RWPE2 (cell line): ENCODE measurements at regions not wholly inside any gene's neighbourhood (a gene's known extent, or its start where the extent isn't known, plus 50 kb on each side); places are given as distances from the start of the nearest gene placed in this dataset.

Experiments
- ATAC-seq: fragments of 200-7000 bp; cut with Tn5 transposase; 3 replicates; pipeline ENCODE4 v1.9.1; 2021; ENCODE audit warnings: low read depth
- DNase-seq: peaks from one replicate; pipeline ENCODE4 v3.0.0-alpha.2; 2020; ENCODE audit warnings: low spot score
- H3K27ac ChIP-seq: fragments of 450-650 bp; 2 replicates; pipeline ENCODE4 v1.5.1; 2017; ENCODE audit warnings: mild to moderate bottlenecking; ENCODE audit not compliant: poor library complexity, severe bottlenecking
- H3K27me3 ChIP-seq: fragments of 250-450 bp; sonication (Bioruptor Pico); 2 replicates; pipeline ENCODE4 v1.5.1; 2021; ENCODE audit warnings: mild to moderate bottlenecking, moderate library complexity; ENCODE audit not compliant: insufficient read depth, poor library complexity, severe bottlenecking
- H3K36me3 ChIP-seq: fragments of 250-450 bp; sonication (Bioruptor Pico); 2 replicates; pipeline ENCODE4 v1.5.1; 2020; ENCODE audit warnings: low read depth, mild to moderate bottlenecking, moderate library complexity
- H3K4me1 ChIP-seq: fragments of 250-450 bp; sonication (Bioruptor Pico); 2 replicates; pipeline ENCODE4 v1.5.1; 2021; ENCODE audit warnings: mild to moderate bottlenecking, moderate library complexity; ENCODE audit not compliant: insufficient read depth, poor library complexity, severe bottlenecking
- H3K4me3 ChIP-seq: fragments of 250-450 bp; sonication (Bioruptor Pico); 2 replicates; pipeline ENCODE4 v1.5.1; 2021; ENCODE audit warnings: mild to moderate bottlenecking, moderate library complexity; ENCODE audit not compliant: severe bottlenecking
- H3K9me3 ChIP-seq: fragments of 250-450 bp; sonication (Bioruptor Pico); 2 replicates; pipeline ENCODE4 v1.5.1; 2021; ENCODE audit warnings: mild to moderate bottlenecking, moderate library complexity; ENCODE audit not compliant: severe bottlenecking
- CTCF ChIP-seq: fragments of 450-650 bp; IDR thresholded peaks from one replicate; pipeline ENCODE4 v1.5.1; 2017; ENCODE audit warnings: mild to moderate bottlenecking, moderate library complexity; ENCODE audit not compliant: poor library complexity, severe bottlenecking

- Histone ChIP-seq H3K4me3 (no peak overlapping the region), H3K36me3 (no peaks in the 10 kb centered on the region), H3K4me1 (no peaks in the 10 kb centered on the region), H3K27ac (no peak overlapping the region), H3K9me3 (no peaks in the 10 kb centered on the region), H3K27me3 (no peaks in the 10 kb centered on the region)
- no peak for ATAC-seq
- TF ChIP-seq CTCF: no peak
- no peak for DNase-seq
Observed at GRCh38 chr4:140268186-140268841, 105.1 kb upstream of the SCOC start.

GRCh38 chr4:140267576-140267975 is 105.9 kb upstream of the SCOC start:
- TF ChIP-seq CTCF: no peak
- H3K36me3 ChIP-seq: no peaks in the 10 kb centered on the region
- no peak for DNase-seq
- H3K27me3 ChIP-seq: no peaks in the 10 kb centered on the region
- no peaks in the 10 kb centered on the region for H3K4me1 ChIP-seq
- H3K27ac ChIP-seq: no peak overlapping the region
- H3K4me3 ChIP-seq: no peak overlapping the region
- ATAC-seq: no peak
- H3K9me3 ChIP-seq: no peaks in the 10 kb centered on the region

GRCh38 chr4:140266958-140267568 is 106.4 kb upstream of the SCOC start:
- no peaks in the 10 kb centered on the region for H3K27me3 ChIP-seq
- ATAC-seq (peak; percentile 79), DNase-seq (no peak)
- no peak overlapping the region for H3K27ac ChIP-seq
- H3K9me3 ChIP-seq: no peaks in the 10 kb centered on the region
- no peaks in the 10 kb centered on the region for H3K36me3 ChIP-seq
- H3K4me1 ChIP-seq: no peaks in the 10 kb centered on the region
- no peak overlapping the region for H3K4me3 ChIP-seq
- TF ChIP-seq CTCF: no peak

GRCh38 chr4:140260227-140260626 is 106.2 kb upstream of the MAML3 start:
- H3K4me3 ChIP-seq: no peak overlapping the region
- peak overlapping the region; percentile 41 for H3K27ac ChIP-seq
- TF ChIP-seq CTCF: no peak
- H3K36me3 ChIP-seq: no peaks in the 10 kb centered on the region
- H3K27me3 ChIP-seq: no peaks in the 10 kb centered on the region
- ATAC-seq (peak; percentile 80), DNase-seq (no peak)
- no peaks in the 10 kb centered on the region for H3K9me3 ChIP-seq
- H3K4me1 ChIP-seq: peaks cover 24% of the 10 kb centered on the region

GRCh38 chr4:140258476-140258875 is 104.5 kb upstream of the MAML3 start:
- no peak overlapping the region for H3K27ac ChIP-seq
- ATAC-seq (no peak), DNase-seq (no peak)
- H3K4me3 ChIP-seq: no peak overlapping the region
- H3K9me3 ChIP-seq: no peaks in the 10 kb centered on the region
- TF ChIP-seq CTCF: no peak
- H3K27me3 ChIP-seq: no peaks in the 10 kb centered on the region
- H3K4me1 ChIP-seq: peaks cover 24% of the 10 kb centered on the region
- no peaks in the 10 kb centered on the region for H3K36me3 ChIP-seq
